DMS79 treated with DMSO at 0.1 percent for 48 hours (cell line): ENCODE measurements at regions not wholly inside any gene's neighbourhood (a gene's known extent, or its start where the extent isn't known, plus 50 kb on each side); places are given as distances from the start of the nearest gene placed in this dataset.

Experiments used
- DNase-seq: peaks from one replicate; lab custom pipeline; 2025; lab: John Stamatoyannopoulos, UW

DNA sequence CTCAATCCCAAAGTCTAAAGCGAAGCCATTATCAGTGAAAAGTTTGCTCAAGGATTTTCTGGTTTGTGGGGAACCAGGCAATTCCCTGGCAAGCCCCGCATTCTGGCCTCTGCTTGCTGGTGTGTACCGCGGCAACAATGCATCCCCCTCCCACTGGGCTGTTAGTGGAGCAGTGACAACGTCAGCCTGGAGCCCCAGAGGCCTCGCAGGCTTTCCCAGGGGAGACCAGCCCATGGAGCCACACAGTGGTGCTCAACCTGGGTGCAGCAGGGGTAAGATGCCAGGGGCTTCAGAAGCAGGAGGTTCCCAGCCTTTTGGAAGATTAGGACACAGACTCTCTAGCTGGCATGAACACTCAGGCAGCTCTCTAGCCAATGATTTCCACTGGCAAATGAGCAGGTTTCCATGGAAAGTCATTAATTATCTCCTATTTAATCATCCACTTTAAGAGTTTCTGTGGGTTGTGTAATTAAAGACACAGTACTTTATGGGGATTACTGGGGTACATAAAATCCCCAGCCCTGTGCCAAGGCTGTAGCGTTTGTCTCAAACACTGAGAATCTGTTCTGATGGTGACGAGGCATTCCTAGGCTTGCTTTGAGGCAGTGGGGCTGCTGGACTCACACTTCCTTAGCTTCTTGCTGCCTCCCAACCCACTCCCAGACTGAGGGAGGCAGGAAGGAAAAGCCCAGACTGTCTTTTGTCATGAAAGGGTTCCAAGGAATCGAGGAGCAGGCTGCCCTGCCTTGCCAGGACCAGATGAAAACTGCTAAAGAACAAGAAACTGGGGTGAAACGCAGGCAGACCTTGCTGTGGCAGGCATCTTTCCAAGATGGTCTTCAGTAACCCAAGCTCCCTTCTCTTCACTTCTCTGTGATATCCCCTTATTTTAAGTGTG, 411.9 kb upstream of the SHH start:
- no peak for DNase-seq

DNA sequence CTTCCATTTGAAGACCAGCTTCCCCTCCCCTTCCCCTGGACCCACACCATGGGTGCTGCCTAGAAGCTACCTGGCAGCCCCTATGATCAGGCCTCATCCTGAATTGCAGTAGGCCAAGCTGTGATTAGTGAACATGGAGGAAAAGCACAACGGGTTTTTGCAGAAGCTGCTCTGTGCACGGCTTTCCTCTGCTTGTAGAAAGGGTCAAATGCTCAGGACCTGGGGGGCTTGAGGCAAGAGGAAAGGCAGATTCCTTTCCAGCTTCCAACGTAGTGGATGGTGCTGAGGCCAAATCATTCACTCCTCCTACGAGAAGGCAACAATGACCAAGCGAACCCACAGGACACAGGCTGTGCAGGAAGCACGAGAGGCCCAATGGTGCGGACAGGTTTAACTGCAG, 410.3 kb upstream of the SHH start:
- no peak for DNase-seq

DNA sequence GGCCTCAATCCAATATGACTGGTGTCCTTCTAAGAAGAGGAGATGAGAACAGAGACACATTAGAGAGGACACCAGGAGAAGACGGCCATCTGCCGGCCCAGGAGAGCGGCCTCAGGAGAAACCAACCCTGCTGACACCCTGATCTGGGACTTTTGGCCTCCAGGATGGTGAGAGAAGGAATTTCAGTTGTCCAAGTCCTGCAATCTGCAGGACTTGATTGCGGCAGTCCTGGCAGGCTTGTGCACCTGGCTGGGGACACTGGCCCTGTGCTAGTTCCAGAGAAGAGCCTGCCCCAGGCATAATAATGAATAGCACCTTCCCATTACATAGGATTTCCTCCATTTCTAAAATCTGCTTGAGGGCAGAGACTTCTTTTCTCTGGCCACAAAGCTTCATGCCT, 409.9 kb upstream of the SHH start:
- no peak for DNase-seq

DNA sequence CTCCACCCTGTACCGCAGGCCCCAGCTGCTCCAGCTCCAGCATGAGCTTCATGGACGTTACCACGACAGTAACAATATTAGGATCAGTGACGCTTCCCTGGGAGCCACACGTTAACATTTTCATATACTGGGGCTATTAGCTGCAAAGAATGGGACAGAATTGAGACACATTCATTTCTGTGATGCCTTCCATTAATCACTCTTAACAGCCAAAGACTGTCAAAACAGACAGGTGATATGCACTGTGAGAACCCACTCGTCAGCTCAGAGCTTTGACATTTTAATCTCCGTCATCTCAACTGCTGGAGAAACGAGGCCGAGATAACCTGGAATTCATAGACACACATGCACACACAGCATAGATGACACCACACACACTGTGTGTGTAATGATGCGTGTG, 408.4 kb upstream of the SHH start:
- no peak for DNase-seq

DNA sequence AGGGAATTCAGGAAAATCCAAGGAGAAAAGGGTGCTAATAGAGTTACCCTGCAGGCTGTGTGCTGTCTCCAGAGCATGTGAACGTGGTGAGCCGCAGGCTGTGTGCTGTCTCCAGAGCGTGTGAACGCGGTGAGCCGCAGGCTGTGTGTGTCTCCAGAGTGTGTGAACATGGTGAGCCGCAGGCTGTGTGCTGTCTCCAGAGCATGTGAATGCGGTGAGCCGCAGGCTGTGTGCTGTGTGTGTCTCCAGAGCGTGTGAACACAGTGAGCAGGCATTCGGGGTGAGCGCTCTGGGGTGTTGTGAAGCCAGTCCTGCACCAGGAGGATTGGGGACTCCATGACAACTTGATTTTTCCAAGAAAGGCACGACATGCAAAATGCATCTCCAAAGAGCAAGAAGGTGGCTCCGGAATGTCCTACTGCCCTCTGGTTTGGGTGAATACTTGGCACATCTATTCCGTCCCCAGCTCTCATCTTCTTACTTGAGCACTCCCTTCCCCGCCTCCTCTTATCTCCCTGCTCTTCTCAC, 407.9 kb upstream of the SHH start:
- no peak for DNase-seq

DNA sequence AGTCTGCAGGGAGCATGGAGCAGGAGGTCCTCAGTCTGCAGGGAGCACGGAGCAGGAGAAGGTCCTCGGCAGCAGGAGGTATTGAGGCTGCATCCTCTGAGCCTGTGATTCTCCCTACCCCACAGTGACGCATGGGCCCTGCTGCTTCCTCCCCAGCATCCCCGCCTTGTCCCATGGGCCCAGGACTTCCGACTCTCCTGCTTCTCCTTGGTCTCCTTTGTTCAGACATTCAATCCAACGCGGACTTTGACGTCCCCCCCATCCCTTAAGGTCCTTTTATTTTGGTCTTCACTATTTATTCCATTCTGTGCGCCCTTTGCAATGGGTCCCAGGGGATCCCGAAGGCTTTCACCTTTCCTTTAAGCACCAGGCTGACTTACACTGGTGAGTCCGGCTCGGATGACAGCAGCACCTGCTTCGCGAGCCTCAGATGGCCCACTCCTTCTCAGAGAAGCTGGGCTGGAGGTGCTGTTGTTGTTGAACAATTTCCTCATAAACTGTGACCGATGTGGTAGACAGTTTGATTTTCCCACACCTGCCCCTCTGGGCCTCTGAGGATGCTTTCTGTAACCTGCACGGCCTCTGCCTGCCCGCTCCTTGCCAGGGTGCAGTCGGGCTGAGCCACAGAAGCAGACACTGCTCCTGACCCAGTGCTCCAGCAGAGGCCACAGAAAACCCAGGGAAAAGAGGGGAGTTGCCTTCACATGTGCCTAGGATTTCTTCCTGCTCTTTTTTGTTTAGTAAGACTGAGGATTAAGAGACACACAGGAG, 407.2 kb upstream of the SHH start:
- DNase-seq = no peak

DNA sequence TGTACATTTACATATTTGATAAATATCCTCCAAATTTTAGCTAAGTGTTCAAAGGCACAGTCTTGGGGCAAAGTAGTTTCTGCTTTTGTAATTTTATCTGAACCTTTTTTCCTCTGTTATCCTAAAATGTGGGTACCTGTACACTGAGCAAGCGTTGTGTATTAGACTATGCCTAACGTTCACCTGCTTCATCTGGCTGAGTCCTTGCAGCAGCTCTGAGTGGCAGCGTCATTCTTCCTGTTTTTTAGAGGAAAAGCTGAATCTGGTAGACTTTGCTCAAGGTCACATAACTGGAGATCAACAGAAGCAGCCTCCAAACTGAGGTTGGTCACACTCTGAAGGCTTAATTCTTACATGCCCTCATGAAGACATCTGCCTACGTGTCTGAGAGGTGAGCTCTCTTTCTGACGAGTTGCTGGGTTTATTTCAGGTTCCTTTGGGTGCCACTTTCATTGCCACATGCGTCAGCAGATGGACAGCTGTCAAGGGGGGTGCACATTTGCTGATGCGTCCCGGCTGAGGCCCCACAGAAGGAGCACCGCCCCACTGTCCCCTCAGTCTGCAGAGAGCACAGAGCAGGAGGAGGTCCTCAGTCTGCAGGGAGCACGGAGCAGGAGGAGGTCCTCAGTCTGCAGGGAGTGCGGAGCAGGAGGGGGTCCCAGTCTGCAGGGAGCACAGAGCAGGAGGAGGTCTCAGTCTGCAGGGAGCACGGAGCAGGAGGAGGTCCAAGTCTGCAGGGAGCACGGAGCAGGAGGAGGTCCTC, 406.5 kb upstream of the SHH start:
- DNase-seq = no peak

DNA sequence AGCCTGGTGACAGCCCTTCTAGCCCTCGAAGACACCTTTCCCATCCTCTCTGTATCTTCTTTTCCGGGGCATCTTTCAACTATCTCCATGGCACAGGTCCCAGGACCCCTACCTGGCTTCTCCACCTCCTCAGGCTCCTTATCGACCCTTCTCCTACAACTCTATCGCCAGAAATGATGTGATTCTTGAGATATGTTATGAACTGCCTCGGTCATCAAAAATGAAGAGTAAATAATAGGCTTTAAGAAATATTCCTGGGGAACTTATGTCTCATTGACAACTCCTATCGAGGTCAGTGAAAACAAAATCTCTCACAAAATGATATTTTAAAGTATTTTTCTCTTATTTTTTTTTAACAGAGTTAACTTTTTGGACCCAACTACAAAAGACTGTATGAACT, 405.5 kb upstream of the SHH start:
- no peak for DNase-seq

DNA sequence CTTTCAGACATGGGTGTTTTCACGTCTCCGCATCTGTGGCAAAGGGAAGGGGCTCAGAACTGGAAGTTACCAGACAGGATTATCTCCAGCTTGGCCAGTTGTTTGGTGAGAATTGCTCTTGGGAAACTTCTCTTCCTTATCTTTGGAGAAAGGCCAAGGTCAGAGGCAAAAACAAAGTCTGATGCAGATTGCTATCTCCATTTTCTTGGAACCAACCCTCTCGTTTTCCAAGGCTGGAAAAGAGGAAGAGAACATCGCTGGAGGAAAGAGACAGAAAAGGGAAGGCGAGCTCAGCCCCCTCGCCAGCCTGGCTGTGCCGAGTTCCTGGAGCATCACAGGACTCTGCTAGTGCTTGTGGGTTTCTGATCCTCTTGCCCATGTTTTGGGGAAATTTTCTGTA, 396.8 kb upstream of the SHH start:
- no peak for DNase-seq

DNA sequence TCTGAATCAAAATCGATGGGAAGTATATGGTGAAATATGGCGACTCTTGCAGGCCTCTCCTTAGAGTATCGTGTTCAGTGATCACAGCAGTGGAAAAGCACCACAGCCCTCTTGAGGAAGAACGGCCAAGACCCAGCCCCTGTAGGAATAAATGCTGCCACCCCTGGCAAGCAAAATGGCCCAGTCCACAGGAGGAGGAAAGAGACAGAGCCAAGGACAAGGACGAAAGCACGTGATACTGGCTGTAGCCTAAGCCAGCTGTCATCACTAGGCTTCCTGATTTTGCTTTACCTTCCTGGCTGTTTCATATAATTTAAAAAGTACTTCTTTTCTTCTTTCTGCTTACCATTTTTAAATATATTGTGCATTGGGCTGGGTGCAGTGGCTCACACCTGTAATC, 395.0 kb upstream of the SHH start:
- DNase-seq = no peak

DNA sequence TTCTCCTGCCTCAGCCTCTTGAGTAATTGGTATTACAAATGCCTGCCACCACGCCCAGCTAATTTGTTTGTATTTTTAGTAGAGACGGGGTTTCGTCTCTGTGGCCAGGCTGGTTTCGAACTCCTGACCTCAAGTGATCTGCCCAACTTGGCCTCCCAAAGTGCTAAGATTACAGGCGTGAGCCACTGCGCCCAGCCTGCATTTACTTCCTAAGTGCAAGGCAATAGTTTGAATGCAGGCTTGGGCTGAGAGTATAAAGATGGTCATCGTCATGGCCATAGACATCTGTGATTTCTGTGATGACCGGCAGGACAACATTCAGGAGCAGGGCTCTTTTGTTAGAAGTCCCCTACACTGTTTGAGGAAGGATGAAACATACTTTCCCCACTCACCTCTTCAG, 393.9 kb upstream of the SHH start:
- DNase-seq = no peak

DNA sequence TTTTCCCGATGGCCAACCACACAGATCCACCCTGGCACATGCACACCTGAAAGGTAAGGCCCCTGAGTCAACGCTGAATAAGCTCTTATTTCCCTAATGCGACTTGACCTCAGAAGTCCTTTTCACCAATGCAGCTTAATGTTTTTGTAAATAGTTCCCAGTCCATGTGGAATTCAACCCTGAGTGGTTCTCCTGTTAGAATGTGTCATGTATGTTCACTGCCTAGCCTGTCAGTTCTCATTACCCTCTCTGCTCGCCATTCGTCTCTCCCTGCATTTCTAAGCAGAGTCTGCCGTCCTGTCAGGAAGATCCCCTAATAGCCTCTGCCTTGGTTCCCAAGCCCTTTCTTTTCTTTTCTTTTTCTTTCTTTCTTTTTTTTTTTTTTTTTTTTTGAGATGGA, 392.6 kb upstream of the SHH start:
- no peak for DNase-seq

DNA sequence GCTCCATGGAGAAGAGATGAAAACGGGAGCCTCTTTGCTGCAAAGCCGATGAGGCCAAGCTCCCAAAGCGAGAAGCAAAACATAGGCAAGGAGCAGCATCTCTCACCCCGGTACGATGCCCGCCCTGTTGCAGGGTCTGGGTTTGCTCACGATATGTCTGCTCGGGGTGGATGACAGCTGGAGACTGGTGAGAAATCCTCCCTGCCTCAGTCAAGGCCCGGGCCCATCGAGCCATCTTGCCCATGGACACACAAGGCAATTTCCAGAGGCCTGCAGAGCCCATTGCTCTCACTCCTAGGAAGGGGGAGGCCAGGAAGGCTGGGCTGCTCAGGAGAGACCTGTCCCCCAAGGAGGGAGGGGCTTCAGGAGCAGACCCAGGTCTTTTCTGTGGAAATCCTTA, 391.7 kb upstream of the SHH start:
- DNase-seq = no peak

DNA sequence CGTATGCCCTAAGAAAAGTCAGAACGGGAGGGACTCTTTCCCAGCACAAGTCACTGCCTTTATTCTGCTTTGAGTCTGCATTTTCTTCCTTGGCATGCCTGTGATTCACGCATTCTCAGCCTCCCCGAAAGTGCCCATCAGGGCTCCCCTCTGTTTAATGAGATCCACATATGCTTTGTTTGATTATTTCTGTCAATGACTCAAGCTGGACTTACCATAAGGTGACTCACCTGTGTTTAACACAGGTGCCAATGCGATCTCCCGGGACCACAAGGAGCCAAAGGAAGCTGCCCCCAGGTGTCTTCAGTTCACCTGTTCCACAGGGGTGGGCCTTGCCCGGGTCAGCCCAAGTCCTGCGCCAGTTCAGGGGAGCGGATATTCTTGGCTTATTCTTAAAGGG, 386.0 kb upstream of the SHH start:
- DNase-seq = no peak

DNA sequence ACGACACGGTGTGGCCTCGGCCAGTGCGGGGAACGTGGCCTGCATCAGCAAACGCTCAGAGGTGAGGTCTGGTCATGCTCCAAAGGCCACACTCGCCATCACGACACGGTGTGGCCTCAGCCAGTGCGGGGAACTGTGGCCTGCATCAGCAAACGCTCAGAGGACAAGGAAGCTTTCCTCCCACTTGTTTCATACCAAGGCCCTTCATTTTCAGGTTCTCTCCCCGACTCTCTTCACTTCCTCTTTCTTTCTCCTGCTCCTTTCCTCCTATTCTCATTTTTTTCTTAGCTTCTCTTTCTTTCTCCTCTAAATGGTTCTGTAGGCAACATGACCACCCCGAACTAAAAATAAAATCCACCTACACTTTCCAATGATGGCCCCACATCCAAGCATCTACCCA, 384.4 kb upstream of the SHH start:
- DNase-seq = no peak

DNA sequence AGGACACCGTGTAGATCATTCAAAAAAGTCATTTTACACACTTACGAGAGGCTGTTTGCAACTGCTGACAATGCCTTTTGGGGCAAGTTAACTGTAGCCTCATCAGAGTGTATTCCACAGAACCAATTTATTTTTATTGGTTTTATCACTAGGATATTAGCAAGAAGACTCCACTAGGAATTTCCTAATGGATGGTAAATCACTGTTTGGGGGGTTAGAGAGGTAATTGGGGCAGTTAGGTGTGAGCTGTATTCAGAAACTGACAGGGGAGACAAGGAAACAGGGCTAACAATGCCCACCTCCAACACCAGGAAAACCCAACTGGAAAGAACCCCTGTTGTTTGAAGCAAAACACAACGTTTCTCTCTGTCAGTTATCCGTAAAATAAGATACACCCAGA, 383.0 kb upstream of the SHH start:
- no peak for DNase-seq

DNA sequence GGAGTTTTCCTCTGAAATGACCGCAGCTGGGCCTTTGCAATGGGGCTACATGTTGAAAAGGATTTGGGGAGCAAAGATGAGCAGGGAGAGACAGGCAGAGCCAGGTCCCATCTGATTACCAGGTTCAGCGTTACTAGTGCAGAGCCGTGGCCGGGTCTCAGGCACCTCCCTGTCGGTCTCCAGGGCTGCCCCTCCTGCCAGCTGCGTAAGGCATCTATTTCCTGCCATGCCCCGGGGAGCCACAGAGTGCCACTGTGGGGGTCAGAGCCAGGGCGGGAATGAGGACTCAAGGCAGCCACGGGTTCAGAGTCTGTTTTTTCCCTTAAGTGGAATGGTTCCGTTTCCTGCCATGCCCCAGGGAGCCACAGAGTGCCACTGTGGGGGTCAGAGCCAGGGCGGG, 382.6 kb upstream of the SHH start:
- no peak for DNase-seq

DNA sequence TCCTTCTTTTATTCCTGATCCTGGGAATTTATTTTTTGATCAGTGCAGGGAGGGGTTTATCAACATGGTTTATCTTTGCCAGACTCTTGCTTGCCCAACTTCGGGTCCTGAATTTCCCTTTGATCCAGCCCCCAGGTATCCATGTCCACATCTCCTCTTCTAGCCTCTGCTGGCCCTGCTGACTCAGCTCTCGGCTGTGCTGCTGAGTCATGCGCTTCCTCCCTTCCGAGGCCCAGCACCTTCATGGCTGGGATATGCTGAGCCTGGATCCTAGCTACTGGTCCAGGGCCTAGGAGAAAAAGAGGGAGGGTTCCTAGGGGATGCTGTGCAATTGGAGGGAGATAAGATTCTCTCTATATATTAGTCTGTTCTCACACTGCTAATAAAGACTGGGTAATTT, 380.7 kb upstream of the SHH start:
- no peak for DNase-seq

DNA sequence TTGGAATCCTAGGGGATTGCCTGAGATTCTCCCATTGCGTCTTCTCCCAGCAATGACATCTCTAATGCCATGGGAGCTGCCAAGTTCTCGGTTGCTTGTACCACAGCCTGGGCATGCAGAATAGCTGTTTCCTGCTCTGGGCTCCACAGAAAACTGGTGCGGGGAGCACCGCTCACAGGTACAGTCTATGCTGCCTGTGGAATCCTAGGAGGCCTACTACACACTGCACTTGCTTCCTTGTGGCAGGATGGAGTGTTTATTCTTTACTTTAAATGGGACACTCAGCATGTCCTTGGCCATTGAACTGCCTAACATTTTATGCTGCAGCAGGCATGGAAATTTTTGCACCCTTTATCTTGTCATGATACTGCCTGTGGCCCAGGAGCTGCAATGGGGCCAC, 378.8 kb upstream of the SHH start:
- no peak for DNase-seq

DNA sequence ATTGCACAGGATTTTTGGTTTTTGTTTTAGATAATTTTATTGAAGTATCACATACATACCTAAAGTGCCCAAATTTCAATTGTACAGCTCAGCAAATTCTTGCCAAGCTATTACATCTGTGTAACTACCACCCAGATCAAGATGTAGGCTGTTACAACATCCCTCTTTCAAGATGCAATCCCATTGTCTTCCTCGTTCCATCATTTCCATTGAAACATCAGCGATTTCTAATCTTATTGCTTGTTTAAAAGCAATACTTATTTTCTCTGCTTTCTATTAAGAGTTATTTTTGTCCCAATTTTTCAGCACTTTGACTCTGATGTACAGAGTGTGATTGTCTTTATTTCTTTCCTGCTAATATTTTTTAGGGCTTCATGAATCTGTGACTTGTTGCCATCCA, 372.8 kb upstream of the SHH start:
- no peak for DNase-seq

DNA sequence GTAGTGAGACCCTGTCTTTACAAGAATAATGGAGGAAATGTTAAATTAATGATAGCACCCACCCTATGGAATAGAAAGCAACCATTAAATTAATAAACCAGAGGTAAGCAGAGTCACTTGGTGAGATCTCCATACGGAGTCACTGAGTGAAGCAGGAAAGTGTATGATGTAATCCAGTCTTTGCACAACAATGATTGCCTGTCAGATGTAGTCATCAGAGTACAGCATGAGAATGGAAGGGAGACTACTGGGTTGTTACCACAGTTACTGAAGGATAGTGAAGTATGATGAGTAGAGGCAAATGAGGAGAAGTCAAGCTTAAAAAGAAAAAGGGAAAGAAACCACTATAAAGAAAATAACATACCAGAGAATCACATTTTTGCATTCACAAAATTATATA, 371.9 kb upstream of the SHH start:
- DNase-seq = no peak

DNA sequence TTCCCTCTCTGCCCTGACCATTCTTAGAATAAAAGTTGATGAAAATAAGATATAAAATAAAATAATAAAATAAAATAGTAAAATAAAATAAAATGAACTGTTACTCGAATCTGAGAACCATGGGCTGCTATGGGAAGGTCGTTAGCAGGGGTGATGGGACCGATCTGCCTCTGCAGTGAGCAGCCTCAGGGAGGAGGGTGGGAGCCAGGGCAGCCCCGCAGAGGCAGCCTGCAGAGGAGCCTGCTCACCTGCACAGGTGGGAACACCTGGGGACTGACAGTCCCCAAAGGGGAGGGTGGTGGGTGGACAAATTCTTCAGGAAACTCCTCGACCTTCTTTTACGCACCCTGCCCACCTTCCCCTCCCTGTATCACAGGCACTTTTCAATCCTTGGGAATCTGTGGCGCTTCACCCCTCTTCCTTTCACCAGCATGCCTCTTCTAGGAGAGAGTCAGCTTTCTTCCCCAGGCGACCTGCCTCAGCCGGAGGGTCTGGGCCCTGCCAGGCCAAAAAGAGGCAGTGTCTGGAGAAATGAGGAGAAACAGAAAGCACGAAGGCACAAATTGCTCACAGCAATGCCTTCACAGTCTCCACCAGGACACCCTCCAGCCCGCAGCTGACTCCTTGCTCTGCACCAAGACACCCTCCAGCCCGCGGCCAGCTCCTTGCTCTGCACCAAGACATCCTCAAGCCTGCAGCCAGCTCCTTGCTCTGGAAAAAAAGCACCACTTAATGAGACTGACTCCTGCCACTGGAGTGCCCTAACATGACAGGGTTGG, 368.4 kb upstream of the SHH start:
- DNase-seq = no peak
